Activated CD4-positive, alpha-beta T cell treated with anti-CD3 and anti-CD28 coated beads, Interleukin-2, amount 10 ng/mL, durations not matched to agents 24 days and 14 days (primary cell): ENCODE measurements at regions not wholly inside any gene's neighbourhood (a gene's known extent, or its start where the extent isn't known, plus 50 kb on each side); places are given as distances from the start of the nearest gene placed in this dataset.
"Not testable (repeated sequence)": the region's sequence is repeated elsewhere in the genome, so short reads cannot be mapped to it uniquely, and the experiment has no call there.

ENCODE experiments used
- DNase-seq: peaks from one replicate; pipeline ENCODE4 v3.0.0; 2022
- H3K27ac Mint-ChIP-seq: one replicate; pipeline ENCODE4 v1.8.0; 2022; ENCODE audit warnings: mild to moderate bottlenecking, mixed read lengths
- H3K27me3 Mint-ChIP-seq: one replicate; pipeline ENCODE4 v1.8.0; 2022; ENCODE audit warnings: mixed read lengths
- H3K36me3 Mint-ChIP-seq: one replicate; pipeline ENCODE4 v1.8.0; 2022; ENCODE audit warnings: low read depth, mild to moderate bottlenecking, mixed read lengths
- H3K4me1 Mint-ChIP-seq: one replicate; pipeline ENCODE4 v1.8.0; 2021; ENCODE audit warnings: mixed read lengths
- H3K4me3 Mint-ChIP-seq: one replicate; pipeline ENCODE4 v1.8.0; 2022; ENCODE audit warnings: mild to moderate bottlenecking, moderate library complexity, mixed read lengths
- H3K9me3 Mint-ChIP-seq: one replicate; pipeline ENCODE4 v1.8.0; 2021; ENCODE audit warnings: mixed read lengths
- intact Hi-C: fragments of 100-400 bp; cut with micrococcal nuclease; formaldehyde crosslinking; loops from one replicate; pipeline ENCODE4 v1.15.1; 2023

DNA sequence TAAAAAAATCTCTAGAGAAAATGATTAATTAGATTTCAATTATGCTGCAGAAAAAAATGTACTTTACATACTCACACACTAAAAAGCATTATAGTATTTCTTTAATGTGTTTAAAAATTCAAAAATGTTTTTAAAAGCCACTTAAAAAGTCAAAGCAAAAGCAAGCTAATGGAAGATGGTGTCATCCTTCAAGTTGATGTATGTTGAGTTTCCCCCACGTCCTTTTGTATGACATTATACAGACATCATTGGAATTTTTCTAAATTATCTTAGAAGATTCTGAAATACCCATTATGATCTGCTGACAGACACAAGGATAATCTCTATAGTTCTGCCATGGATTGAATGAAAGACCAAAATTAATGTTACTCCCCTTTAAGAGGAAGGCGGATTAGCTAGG lies 393.7 kb upstream of the TENM3 start:
- Mint-ChIP-seq H3K9me3 (no peaks in the 10 kb centered on the region), H3K4me3 (no peak overlapping the region), H3K27ac (no peak overlapping the region), H3K4me1 (no peaks in the 10 kb centered on the region), H3K36me3 (no peaks in the 10 kb centered on the region), H3K27me3 (no peaks in the 10 kb centered on the region)
- intact Hi-C loops, result no loop called here
- DNase-seq, result no peak

DNA sequence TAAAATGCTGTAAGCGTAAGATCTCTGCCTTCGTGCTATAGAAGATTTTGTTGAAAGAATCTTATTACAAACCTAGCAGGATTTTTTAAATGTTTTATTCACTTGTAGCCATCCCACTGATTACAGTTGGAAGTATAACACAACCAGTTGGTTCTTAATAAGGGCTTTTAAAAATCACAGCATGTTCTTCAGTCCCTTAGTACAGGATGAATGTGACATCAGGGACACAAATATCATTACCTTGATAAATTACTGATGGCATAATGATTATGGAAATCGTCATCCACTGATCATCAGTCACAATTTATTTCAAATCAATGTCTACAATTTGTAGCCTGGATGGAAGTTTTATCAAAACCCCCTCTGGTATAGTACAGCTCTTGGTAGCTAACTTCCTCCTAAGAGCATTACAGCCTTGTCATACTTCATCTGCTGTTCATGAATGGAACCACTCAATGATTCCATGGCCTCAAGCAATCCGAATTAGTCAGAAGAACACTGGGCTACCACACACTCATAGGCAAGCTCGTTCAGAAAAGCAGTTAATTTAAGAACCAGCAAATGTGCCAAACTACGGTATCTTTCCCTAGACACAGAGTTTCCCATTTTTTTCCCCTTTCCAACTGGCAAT lies 389.2 kb upstream of the TENM3 start:
- no peaks in the 10 kb centered on the region for H3K27me3 Mint-ChIP-seq
- H3K4me1 Mint-ChIP-seq, result no peaks in the 10 kb centered on the region
- intact Hi-C loops, result no loop called here

DNA sequence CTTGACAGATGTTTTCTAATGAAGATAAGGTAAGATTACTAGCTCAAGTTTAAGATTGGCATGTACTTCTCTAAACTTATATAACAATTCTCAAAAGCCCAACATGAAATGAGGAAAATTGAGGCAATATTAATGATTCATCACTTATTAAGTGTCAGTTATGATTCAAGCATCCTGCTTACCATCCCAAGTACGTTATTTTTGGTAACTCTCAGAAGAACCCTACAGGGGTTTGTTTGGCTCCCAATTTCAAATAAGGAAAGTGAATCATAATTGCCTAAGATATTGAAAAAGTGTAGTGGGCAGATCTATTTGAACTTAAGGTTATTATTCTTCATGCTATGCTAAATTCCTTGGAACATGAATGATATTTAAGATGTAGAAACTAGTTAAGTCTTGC lies 387.9 kb upstream of the TENM3 start:
- intact Hi-C loops, result no loop called here
- Mint-ChIP-seq H3K4me3 (no peak overlapping the region), H3K4me1 (no peaks in the 10 kb centered on the region), H3K27ac (no peak overlapping the region), H3K9me3 (no peaks in the 10 kb centered on the region), H3K36me3 (no peaks in the 10 kb centered on the region), H3K27me3 (no peaks in the 10 kb centered on the region)
- DNase-seq, result no peak

More for the DNA sequence above, 389.2 kb upstream of the TENM3 start:
- Mint-ChIP-seq H3K9me3 (no peaks in the 10 kb centered on the region), H3K36me3 (no peaks in the 10 kb centered on the region), H3K27ac (no peak overlapping the region), H3K4me3 (no peak overlapping the region)
- DNase-seq, result no peak

DNA sequence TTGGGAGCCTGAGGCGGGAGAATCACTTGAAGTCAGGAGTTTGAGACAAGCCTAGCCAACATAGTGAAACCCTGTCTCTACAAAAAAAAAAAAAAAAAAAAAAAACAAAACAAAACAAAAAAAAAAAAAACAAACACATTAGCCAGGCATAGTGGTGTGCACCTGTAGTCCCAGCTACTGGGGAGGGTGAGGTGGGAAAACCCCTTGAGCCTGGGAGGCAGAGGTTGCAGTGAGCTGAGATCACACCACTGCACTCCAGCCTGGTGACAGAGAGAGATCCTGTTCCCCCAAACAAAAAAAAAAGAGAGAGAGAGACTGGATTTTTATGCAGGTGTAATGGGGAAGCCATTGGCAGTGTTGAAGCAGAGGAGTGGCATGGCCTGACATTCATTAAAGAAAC lies 385.7 kb upstream of the TENM3 start:
- intact Hi-C loops, H3K4me1 Mint-ChIP-seq, DNase-seq, H3K36me3 Mint-ChIP-seq, H3K9me3 Mint-ChIP-seq, H3K27me3 Mint-ChIP-seq, H3K4me3 Mint-ChIP-seq, H3K27ac Mint-ChIP-seq: not testable (repeated sequence)

DNA sequence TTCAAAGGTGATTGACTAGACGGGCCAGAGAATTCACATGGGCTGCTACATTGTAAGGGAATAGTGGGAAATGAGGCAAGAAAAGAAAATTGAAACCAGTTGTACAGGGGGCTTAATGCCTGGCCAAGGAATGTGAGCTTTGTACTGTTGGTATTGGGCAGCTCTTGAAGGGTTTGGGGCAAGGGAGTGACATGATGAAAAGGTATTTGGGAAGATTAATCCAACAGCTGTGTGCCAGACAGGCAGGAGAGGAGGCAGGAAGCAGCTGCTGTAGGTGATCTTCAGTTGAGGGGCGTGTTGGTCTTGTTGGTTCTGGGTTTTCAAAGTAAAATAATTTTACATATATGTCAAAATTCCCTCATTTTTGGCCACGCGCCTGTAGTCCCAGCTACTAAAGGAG lies 384.5 kb upstream of the TENM3 start:
- Mint-ChIP-seq H3K4me1 (no peaks in the 10 kb centered on the region), H3K9me3 (no peaks in the 10 kb centered on the region), H3K27me3 (no peaks in the 10 kb centered on the region), H3K4me3 (no peak overlapping the region), H3K36me3 (no peaks in the 10 kb centered on the region), H3K27ac (no peak overlapping the region)
- intact Hi-C loops, result no loop called here
- DNase-seq, result no peak

DNA sequence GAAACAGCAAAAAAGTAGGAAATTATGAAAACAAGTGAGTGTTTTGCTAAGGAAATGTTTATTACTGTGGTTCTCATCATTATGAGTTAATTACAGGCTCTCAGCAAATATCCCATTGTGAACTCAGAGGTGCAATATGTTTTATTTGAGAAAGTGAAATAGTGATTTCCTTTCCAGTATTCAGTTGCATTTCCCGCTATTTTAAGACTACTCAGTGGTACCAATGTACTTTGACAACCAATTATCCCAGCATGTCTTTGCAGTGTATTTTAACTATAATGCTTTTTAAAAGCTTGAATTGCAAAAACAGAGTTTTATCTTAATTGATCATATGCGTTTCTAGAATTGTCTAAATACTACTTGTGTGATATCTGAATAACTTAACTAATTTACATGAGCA lies 383.8 kb upstream of the TENM3 start:
- Mint-ChIP-seq H3K4me3 (no peak overlapping the region), H3K27me3 (no peaks in the 10 kb centered on the region), H3K4me1 (no peaks in the 10 kb centered on the region), H3K9me3 (no peaks in the 10 kb centered on the region), H3K27ac (no peak overlapping the region), H3K36me3 (no peaks in the 10 kb centered on the region)
- intact Hi-C loops, result no loop called here
- no peak for DNase-seq

DNA sequence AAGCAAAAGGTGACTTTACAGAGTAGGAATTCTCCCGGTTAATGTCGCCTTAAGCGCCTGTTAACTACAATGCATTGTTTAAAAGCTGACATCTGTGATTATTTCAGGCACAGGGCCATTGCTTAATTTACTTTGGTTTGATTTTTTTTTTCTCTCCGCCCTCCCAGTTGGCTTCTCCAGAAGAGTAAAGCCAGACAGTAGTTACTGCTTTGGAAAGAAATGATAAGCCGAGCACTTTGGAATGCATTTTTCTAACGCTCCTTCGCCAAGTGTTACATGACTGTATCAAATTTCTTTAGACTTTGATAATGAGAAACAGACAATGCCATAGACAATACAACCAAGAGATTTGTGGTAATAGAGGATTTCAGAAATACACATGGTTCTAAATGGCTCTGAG lies 383.0 kb upstream of the TENM3 start:
- H3K9me3 Mint-ChIP-seq, result no peaks in the 10 kb centered on the region
- H3K4me3 Mint-ChIP-seq, result no peak overlapping the region
- H3K27me3 Mint-ChIP-seq, result no peaks in the 10 kb centered on the region
- H3K36me3 Mint-ChIP-seq, result no peaks in the 10 kb centered on the region
- no peak overlapping the region for H3K27ac Mint-ChIP-seq
- DNase-seq, result no peak
- intact Hi-C loops, result no loop called here
- H3K4me1 Mint-ChIP-seq, result no peaks in the 10 kb centered on the region

DNA sequence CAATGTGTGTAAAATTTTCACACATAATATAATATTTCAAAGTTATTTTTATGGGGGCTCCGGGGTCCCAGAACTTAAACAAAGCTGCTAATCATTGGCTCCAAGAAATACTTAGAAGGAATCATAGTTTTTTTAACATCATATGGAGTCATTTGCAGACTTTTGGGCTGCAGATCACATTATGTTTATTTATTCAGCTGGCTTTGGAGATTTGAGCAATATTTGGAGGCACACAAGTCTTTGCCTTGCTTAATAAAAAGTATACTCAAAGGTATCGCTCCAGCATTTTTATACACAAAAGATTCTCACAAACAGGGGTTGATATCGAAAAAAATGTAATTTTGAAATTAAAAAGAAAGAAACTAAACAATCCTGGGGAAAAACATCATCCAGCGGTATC lies 382.5 kb upstream of the TENM3 start:
- H3K4me3 Mint-ChIP-seq, result no peak overlapping the region
- H3K36me3 Mint-ChIP-seq, result no peaks in the 10 kb centered on the region
- DNase-seq, result no peak
- H3K27me3 Mint-ChIP-seq, result no peaks in the 10 kb centered on the region
- intact Hi-C loops, result no loop called here
- no peaks in the 10 kb centered on the region for H3K9me3 Mint-ChIP-seq
- no peaks in the 10 kb centered on the region for H3K4me1 Mint-ChIP-seq
- no peak overlapping the region for H3K27ac Mint-ChIP-seq

DNA sequence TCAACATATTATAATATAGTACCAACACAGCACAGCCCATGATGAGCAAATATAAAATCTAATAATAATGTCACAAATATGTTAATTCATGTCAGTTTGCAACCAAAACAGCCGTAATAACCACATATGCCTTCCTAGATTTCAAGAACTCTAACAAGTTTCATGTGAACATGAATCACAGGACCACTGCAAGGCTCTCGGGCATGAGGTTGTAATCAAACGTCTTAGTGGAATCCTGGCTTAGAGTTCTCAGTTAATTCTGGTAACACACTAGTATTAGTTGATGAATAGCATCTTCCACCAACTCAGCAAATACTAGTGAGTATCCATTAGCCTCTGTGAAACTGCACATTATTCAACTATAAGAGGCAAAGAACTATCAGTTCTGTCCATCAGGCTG lies 379.3 kb upstream of the TENM3 start:
- Mint-ChIP-seq H3K27ac (no peak overlapping the region), H3K4me3 (no peak overlapping the region), H3K9me3 (no peaks in the 10 kb centered on the region), H3K36me3 (no peaks in the 10 kb centered on the region), H3K27me3 (no peaks in the 10 kb centered on the region), H3K4me1 (no peaks in the 10 kb centered on the region)
- intact Hi-C loops, result no loop called here
- DNase-seq, result no peak

DNA sequence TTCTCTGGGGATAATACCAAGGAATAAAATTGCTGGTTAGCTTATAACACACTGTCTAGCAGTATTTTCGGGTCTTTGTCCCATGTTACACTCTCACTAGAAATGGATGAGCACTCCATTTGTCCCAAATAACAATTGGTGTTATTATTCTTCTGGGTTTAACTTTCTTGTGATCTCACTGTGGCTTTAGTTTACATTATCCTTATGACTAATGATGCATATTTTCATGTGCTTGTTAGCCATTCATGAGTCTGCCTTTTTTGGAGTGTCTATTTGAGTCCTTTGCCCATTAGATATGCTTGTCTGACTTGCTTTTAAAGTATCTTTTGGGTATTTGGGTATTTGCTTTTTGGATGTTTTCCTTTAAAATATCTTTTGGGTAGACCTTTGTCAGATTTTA lies 372.9 kb upstream of the TENM3 start:
- DNase-seq, result no peak
- Mint-ChIP-seq H3K27ac (no peak overlapping the region), H3K4me1 (no peaks in the 10 kb centered on the region), H3K27me3 (no peaks in the 10 kb centered on the region), H3K36me3 (no peaks in the 10 kb centered on the region), H3K4me3 (no peak overlapping the region), H3K9me3 (no peaks in the 10 kb centered on the region)
- intact Hi-C loops, result no loop called here

DNA sequence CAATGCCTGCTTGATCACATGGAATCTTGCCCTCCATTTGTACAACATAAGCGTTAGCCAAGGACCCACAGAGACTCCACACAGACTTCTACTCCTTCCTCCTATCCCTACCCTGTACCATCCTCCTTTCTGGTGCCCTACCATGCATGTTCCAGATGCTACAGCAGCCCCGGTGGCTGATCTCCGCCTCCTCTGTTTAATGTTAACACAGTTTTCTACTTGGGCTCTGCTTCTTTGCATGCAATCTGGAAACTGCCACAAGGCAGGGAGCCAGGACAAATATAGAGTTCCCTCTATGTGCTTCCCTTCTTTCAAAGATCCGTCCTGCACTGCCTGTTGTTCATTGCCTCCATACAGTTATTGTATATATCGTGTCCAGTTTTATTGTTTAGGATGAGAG lies 368.6 kb upstream of the TENM3 start:
- Mint-ChIP-seq H3K4me1 (no peaks in the 10 kb centered on the region), H3K27me3 (no peaks in the 10 kb centered on the region), H3K27ac (no peak overlapping the region), H3K4me3 (no peak overlapping the region), H3K9me3 (no peaks in the 10 kb centered on the region), H3K36me3 (no peaks in the 10 kb centered on the region)
- DNase-seq, result no peak
- intact Hi-C loops, result no loop called here

DNA sequence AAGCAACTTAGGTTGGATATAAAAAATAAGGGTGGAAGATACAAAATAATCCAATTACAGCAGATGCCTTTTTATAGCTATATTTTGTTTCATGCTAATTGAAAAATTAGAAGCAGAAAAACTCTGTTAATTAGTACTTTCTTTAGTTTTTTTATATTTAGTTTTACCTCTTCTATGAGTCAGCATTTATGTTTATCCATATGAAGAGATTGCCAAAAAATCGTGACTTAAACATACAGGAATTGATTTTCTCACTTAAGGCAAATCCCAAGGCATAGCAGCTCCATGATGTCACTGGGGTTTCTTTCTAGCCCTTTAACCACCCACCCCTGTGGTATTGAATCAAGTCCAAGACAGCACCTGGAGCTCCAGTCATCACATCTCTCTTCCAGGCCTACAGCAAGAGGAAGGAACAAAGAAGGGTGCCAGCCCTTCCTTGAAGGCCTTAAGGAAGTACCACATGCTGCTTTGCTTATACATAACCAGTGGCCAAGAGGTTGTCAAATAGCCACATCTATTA lies 365.8 kb upstream of the TENM3 start:
- intact Hi-C loops, result no loop called here
- no peaks in the 10 kb centered on the region for H3K27me3 Mint-ChIP-seq
- H3K36me3 Mint-ChIP-seq, result no peaks in the 10 kb centered on the region
- no peak overlapping the region for H3K4me3 Mint-ChIP-seq
- no peaks in the 10 kb centered on the region for H3K4me1 Mint-ChIP-seq
- H3K9me3 Mint-ChIP-seq, result no peaks in the 10 kb centered on the region
- DNase-seq, result no peak
- H3K27ac Mint-ChIP-seq, result no peak overlapping the region

DNA sequence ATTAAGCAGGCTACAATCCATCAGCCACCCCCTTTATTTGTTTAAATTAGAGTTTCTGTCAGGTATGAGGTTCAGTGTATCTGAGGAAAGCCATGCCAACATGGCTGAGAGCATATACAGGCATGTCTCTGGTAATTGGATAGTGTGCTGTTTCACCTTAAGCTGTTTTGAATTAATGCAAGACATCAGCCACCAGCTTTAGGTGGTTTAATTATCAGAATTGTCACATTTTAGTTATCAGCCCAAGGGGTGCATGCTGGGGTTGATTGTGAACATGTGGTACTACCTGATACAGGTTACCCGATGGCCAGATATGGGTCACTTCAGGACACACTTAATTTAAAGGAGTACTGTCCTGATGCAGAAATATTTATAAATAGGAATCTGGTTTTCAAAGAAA lies 353.2 kb upstream of the TENM3 start:
- H3K36me3 Mint-ChIP-seq, result no peaks in the 10 kb centered on the region
- no peak overlapping the region for H3K4me3 Mint-ChIP-seq
- no peaks in the 10 kb centered on the region for H3K27me3 Mint-ChIP-seq
- H3K4me1 Mint-ChIP-seq, result no peaks in the 10 kb centered on the region
- no peak for DNase-seq
- no peaks in the 10 kb centered on the region for H3K9me3 Mint-ChIP-seq
- intact Hi-C loops, result no loop called here
- no peak overlapping the region for H3K27ac Mint-ChIP-seq

DNA sequence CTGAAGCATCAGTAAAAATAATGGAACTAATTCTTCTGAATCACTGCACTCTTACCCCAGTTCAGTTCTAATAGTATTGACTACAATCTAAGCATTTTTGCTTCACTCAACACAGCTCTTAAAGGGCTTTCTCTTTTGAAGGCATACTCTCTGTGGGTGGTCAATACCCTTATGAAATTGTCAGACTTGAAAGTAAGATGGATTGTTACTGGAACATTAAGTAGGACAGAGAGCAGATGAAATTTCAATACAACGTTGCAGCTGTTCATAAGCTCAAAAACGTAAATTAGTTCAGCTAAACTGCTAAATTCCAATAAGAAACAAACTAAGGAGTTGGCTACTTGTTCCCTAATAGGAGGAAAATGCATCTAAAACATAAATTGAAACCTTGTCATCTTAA lies 352.3 kb upstream of the TENM3 start:
- no peak overlapping the region for H3K27ac Mint-ChIP-seq
- no peak for DNase-seq
- H3K9me3 Mint-ChIP-seq, result no peaks in the 10 kb centered on the region
- H3K36me3 Mint-ChIP-seq, result no peaks in the 10 kb centered on the region
- intact Hi-C loops, result no loop called here
- H3K27me3 Mint-ChIP-seq, result no peaks in the 10 kb centered on the region
- no peak overlapping the region for H3K4me3 Mint-ChIP-seq
- no peaks in the 10 kb centered on the region for H3K4me1 Mint-ChIP-seq

DNA sequence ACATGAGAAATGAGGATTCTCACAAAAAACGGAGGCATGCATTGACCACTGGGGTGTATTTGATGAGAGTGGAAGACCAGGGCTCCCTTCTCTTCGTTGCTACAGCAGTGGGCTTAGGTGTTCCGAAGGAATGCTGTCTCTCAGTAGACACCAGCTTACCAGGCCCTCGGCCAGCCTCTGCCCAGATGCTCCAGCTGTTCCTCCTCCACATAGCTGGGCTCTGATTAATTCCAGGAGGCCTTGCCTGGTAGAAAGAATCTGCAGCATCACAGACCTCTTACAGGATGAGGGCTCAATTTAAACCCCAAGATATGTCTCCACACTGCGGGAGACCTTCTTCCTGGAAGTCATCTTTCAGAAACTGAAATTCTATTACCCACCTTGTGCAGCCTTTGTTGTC lies 346.6 kb upstream of the TENM3 start:
- Mint-ChIP-seq H3K27me3 (no peaks in the 10 kb centered on the region), H3K4me1 (no peaks in the 10 kb centered on the region), H3K27ac (no peak overlapping the region), H3K9me3 (peaks cover 4% of the 10 kb centered on the region), H3K4me3 (no peak overlapping the region), H3K36me3 (no peaks in the 10 kb centered on the region)
- intact Hi-C loops, result no loop called here
- no peak for DNase-seq
